GM12874 (cell line): ENCODE measurements at regions not wholly inside any gene's neighbourhood (a gene's known extent, or its start where the extent isn't known, plus 50 kb on each side); places are given as distances from the start of the nearest gene placed in this dataset.

Experiments
- TF ChIP-seq, protein P1 (sequence below): IDR thresholded peaks from 2 replicates; pipeline ENCODE4 v1.5.1; 2011; ENCODE audit warnings: low read depth, mild to moderate bottlenecking, control low read depth, low read length, moderate library complexity; ENCODE audit not compliant: insufficient read depth

DNA sequence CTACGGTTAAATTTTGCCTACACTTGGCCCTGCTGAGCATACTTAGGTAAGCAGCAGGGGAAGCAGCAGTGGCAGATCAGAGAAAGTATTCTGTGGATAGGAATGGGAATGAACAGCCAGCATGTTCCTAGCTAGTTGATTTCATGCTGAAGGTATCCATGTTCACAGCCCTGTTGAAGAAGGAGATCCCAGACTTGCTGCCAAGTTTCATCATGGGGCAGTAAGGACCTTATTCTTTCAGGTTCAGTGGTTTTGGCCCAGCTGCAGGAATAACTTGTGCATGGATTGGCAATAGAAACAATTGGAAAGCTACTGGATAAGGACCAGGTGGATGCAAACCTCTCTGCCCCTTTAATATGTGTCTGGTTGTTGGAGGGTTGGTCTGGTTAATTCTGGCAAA lies 98.2 kb upstream of the TMEM178A start:
- TF ChIP-seq, protein P1, sequence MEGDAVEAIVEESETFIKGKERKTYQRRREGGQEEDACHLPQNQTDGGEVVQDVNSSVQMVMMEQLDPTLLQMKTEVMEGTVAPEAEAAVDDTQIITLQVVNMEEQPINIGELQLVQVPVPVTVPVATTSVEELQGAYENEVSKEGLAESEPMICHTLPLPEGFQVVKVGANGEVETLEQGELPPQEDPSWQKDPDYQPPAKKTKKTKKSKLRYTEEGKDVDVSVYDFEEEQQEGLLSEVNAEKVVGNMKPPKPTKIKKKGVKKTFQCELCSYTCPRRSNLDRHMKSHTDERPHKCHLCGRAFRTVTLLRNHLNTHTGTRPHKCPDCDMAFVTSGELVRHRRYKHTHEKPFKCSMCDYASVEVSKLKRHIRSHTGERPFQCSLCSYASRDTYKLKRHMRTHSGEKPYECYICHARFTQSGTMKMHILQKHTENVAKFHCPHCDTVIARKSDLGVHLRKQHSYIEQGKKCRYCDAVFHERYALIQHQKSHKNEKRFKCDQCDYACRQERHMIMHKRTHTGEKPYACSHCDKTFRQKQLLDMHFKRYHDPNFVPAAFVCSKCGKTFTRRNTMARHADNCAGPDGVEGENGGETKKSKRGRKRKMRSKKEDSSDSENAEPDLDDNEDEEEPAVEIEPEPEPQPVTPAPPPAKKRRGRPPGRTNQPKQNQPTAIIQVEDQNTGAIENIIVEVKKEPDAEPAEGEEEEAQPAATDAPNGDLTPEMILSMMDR, result no peak

DNA sequence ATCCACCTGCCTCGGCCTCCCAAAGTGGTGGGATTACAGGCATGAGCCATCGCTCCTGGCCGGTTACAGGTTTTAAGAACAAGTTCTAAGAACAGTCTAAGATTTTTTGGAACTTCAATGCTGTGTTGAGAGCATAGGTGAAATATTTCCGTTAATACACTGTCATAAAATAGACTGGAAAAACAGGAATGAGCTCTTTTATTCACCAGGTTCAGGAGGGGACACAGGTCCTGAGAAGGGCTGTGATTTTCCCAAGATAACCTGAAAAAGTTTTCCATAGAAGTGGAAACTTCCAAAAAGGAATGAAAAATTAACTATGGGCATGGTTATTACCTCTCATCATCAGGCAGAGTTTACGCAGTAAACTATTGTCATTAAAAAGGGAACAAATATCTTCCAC lies 97.6 kb upstream of the TMEM178A start:
- TF ChIP-seq, protein P1, result no peak

DNA sequence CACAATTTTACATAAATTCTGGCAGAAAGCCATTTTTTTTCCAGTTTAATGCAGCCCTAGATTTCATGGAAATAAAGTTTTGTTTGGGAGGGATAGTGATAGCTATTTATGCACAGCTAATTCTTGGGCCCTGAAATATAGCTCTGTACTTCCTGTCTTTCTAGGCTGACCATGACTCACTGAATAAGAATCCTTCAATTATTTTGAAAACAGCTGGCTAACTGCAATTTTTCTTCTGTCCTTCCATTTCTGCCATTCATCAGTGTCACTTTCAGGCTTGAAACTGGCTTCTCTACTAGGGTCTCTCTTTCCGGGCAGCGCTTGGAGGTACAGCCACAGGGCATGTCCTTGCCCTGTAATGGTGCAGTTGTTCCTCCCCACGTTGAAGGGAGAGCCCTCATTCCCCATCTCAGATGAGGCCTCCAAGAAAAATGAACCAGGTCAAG lies 97.1 kb upstream of the TMEM178A start:
- TF ChIP-seq, protein P1, result no peak

DNA sequence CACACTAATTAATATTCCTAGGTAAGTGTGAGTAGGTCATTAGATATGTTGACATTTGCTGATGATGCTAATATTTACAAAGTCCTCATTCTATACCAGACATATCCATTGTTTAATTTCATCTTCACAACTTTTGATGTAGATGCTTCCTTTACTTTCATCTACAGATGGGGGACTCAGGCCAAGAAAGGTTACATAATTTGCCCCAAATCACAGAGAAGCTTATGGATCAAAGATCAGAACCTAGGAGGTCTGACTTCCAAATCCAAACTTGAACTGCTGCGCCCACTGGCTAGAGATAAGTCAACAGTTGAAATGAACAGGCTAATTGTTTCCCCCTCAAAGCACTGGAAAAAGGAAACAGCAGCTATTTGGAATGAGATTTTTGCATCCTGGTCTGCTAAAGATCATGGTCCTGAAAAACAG lies 95.6 kb upstream of the TMEM178A start:
- TF ChIP-seq, protein P1, result no peak

DNA sequence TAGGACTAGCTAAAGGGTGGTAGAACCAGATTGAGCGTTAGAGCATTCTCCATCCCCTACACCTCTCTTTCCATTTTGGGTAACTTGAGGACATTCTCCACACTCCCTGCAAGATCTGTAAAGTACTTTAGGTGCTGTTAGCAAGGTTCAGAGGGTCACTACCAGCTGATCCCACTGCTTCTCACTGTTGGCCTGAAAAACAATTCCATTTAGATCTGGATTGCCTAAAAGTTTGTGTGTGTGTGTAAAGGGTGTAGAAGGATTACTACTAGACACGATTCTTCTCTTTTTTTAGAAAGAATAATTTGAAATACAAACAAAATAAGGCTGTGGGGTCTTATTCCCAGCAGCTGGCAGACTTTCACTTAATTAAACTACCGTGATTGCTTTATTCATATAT lies 95.1 kb upstream of the TMEM178A start:
- TF ChIP-seq, protein P1, result no peak

DNA sequence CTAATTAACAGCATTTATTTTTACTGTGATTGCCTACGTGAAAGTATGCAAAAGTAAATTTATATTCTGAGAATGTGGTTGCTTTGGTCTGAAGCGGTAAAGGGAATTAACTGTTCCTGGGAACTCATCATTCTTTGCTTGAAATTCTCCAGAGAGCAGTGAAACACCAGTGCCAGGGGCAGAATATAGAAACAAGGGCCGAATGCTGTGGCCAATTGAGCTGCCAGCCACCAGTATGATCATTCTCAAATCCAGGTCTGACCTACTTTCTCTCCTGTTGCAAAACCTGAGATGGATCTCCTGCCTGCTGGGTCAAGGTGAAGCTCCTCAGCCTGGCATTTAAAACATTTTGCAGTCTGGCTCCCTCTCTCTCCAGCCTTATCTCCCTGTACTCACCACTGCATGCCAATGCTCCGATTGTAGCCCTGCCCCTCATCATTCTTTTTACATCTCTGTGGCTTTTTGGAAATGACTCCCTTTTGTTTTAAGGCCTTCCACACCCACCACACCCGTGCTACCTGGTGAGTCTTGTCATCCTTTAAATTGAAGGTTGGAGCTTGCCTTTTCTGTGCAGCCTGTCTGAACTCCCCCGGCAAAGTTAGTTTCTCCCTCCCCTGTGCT lies 94.5 kb upstream of the TMEM178A start:
- TF ChIP-seq, protein P1, result no peak

DNA sequence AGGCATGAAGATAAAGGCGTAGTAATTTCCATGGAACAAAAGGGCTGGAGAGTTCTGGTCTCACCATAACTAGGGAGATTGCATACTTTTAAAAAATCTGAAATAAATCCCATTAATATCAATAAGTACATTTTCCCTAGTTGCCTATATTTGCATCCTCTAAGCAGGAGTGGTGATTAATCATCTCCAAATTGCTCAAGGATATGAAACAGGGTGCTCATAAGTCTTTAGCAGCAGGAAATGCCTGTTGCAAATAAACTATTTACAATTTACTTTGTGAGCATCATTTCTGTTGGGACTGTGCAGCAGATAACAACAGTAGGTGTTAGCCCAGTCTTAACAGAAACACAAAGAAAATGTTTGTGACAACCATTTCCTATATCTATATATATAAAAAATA lies 92.4 kb upstream of the TMEM178A start:
- TF ChIP-seq, protein P1, result no peak

DNA sequence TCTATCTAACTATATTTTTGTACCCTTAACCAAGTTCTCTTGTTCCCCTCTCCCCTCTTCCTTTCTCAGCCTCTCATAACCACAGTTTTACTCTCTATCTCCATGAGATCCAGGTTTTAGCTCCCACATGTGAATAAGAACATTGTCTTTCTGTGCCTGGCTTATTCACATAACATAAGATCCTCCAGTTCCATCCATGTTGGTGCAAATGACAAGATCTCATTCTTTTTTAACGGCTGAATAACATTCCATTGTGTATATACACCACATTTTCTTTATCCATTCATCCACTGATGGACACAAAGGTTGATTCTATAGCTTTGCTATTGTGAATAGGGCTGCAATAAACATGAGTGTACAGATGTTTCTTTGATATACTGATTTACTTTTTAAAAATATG lies 83.9 kb upstream of the TMEM178A start:
- TF ChIP-seq, protein P1, result no peak
